Activated naive CD8-positive, alpha-beta T cell treated with anti-CD3 and anti-CD28 coated beads, Interleukin-2, amount 50 U/mL, for 24 hours (primary cell): ENCODE measurements at regions not wholly inside any gene's neighbourhood (a gene's known extent, or its start where the extent isn't known, plus 50 kb on each side); places are given as distances from the start of the nearest gene placed in this dataset.
"Not testable (repeated sequence)": the region's sequence is repeated elsewhere in the genome, so short reads cannot be mapped to it uniquely, and the experiment has no call there.

ENCODE experiments used
- ATAC-seq: fragments of 150-1000 bp; cut with Tn5 transposase; one replicate; pipeline ENCODE4 v1.10.0; 2021
- DNase-seq: peaks from one replicate; pipeline ENCODE4 v3.0.0; 2021
- H3K27ac Mint-ChIP-seq: one replicate; pipeline ENCODE4 v1.8.0; 2021; ENCODE audit warnings: mild to moderate bottlenecking, mixed read lengths
- H3K27me3 Mint-ChIP-seq: one replicate; pipeline ENCODE4 v1.8.0; 2021; ENCODE audit warnings: mixed read lengths
- H3K36me3 Mint-ChIP-seq: one replicate; pipeline ENCODE4 v1.8.0; 2021; ENCODE audit warnings: low read depth, mixed read lengths
- H3K4me1 Mint-ChIP-seq: one replicate; pipeline ENCODE4 v1.8.0; 2021; ENCODE audit warnings: mixed read lengths
- H3K4me3 Mint-ChIP-seq: one replicate; pipeline ENCODE4 v1.8.0; 2021; ENCODE audit warnings: mild to moderate bottlenecking, moderate library complexity, mixed read lengths
- H3K9me3 Mint-ChIP-seq: one replicate; pipeline ENCODE4 v1.8.0; 2021; ENCODE audit warnings: mixed read lengths

- Mint-ChIP-seq H3K36me3 (no peaks in the 10 kb centered on the region), H3K27ac (no peak overlapping the region), H3K4me1 (no peaks in the 10 kb centered on the region), H3K9me3 (no peaks in the 10 kb centered on the region), H3K4me3 (no peak overlapping the region), H3K27me3 (no peaks in the 10 kb centered on the region)
- no peak for ATAC-seq
- DNase-seq: no peak
Measured at GRCh38 chrX:65910899-65911298, 129.0 kb downstream of the VSIG4 start.

DNA sequence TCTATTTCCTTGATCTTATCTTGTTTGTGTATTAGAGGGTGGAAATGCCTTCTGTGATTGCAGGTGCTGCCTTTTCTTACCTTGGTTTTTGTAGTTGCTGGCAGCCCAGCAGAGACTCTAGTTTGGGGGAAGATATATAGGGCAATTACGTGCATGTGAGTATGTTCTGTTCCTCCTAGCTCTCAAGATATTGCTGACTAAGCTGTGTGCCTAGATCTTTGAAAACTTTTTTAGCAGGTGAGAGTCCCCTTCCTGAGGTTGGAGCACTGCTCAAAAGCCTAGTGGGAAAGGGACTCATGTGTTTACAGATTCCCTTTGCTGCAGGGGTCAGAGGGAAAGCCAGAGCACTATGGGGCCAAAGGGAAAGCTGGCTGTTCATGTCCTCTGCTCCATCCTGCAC is 136.1 kb downstream of the VSIG4 start:
- H3K4me1 Mint-ChIP-seq: peaks cover 8% of the 10 kb centered on the region
- DNase-seq (no peak), ATAC-seq (no peak)
- H3K36me3 Mint-ChIP-seq: no peaks in the 10 kb centered on the region
- H3K4me3 Mint-ChIP-seq: no peak overlapping the region
- H3K27me3 Mint-ChIP-seq: no peaks in the 10 kb centered on the region
- H3K9me3 Mint-ChIP-seq: peaks cover under 1% of the 10 kb centered on the region
- H3K27ac Mint-ChIP-seq: no peak overlapping the region

GRCh38 chrX:65902011-65902410 is 137.9 kb downstream of the VSIG4 start:
- no peak for ATAC-seq
- H3K4me1 Mint-ChIP-seq: peaks cover 8% of the 10 kb centered on the region
- no peaks in the 10 kb centered on the region for H3K36me3 Mint-ChIP-seq
- DNase-seq: no peak
- H3K27ac Mint-ChIP-seq: no peak overlapping the region
- peaks cover 3% of the 10 kb centered on the region for H3K9me3 Mint-ChIP-seq
- no peaks in the 10 kb centered on the region for H3K27me3 Mint-ChIP-seq
- H3K4me3 Mint-ChIP-seq: no peak overlapping the region

DNA sequence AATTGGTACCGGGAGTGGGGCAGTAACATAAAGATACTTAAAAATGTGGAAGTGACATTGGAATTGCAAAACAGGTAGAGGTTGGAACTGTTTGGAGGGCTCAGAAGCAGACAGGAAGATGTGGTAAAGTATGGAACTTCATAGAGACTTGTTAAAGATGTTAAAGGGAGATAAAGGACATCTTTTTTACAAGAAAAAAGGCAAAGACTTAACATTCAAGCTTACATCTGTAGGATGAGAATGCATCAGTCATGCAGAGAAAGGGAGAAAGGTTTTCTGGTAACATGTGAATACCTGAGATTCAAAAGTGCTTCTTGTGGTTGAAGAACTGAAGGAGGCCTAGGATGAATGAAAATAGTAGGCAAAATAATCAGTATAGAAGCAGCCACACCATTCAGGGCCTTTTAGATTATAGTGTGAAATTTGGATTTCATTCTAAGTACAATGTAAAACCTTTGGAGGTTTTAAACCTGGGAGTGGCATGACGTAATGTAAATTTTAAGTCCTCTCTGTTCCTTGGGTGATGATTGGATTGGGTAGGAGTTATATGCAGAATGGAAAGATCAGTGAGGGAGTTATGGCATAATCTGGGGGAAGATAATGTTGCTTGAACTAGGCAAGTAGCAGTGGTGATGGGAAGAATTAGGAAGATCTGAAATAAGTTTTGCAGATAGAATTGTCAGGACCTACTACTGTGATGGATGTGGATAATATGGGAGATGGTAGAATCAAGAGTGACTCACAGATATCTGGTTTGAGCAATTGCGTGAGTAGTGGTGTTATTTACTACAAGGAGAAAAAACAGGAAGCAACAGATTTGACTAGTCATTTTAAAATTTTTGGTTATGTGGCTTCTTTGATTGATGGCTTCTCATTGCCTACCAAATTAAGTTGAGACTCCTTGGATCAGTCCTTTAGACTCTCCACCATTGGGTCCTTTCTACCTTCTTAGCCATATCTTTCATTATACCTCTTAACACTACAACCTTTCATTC is 138.7 kb downstream of the VSIG4 start:
- no peak for ATAC-seq
- Mint-ChIP-seq H3K4me1 (peaks cover 8% of the 10 kb centered on the region), H3K27me3 (no peaks in the 10 kb centered on the region), H3K36me3 (no peaks in the 10 kb centered on the region), H3K9me3 (peaks cover 3% of the 10 kb centered on the region), H3K4me3 (no peak overlapping the region), H3K27ac (no peak overlapping the region)
- no peak for DNase-seq

DNA sequence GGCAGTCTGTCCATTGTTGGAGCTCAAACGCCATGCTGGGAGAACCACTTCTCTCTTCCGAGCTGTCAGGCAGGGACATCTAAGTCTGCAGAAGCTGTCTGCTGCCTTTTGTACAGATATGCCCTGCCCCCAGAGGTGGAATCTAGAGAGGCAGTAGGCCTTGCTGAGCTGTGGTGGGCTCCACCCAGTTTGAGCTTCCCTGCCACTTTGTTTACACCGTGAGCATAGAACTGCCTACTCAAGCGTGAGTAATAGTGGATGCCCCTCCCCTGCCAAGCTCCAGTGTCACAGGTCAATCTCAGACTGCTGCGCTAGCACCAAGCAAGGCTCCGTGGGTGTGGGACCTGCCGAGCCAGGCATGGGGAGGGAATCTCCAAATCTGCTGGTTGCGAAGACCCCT is 145.7 kb downstream of the VSIG4 start:
- Mint-ChIP-seq H3K36me3 (no peaks in the 10 kb centered on the region), H3K4me3 (no peak overlapping the region), H3K4me1 (peaks cover 34% of the 10 kb centered on the region), H3K27ac (no peak overlapping the region), H3K27me3 (no peaks in the 10 kb centered on the region), H3K9me3 (peaks cover 8% of the 10 kb centered on the region)
- no peak for ATAC-seq
- peak; percentile 5 for DNase-seq

GRCh38 chrX:65891817-65892216 is 148.1 kb downstream of the VSIG4 start:
- DNase-seq, H3K27me3 Mint-ChIP-seq, ATAC-seq, H3K9me3 Mint-ChIP-seq, H3K36me3 Mint-ChIP-seq: not testable (repeated sequence)
- peaks cover 34% of the 10 kb centered on the region for H3K4me1 Mint-ChIP-seq
- peak overlapping the region; percentile 5 for H3K4me3 Mint-ChIP-seq
- H3K27ac Mint-ChIP-seq: peak overlapping the region; percentile 18

DNA sequence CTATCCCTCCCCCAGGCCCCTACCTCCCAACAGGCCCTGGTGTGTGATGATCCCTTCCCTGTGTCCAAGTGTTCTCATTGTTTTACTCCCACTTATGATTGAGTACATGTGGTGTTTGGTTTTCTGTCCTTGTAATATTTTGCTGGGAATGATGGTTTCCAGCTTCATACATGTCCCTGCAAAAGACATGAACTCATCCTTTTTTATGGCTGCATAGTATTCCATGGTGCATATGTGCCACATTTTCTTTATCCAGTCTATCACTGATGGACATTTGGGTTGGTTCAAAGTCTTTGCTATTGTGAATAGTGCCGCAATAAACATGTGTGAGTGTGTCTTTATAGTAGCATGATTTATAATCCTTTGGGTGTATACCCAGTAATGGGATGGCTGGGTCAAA is 151.7 kb downstream of the VSIG4 start:
- not testable (repeated sequence) for H3K9me3 Mint-ChIP-seq, ATAC-seq, DNase-seq, H3K27me3 Mint-ChIP-seq, H3K36me3 Mint-ChIP-seq, H3K27ac Mint-ChIP-seq, H3K4me3 Mint-ChIP-seq
- peaks cover 25% of the 10 kb centered on the region for H3K4me1 Mint-ChIP-seq

DNA sequence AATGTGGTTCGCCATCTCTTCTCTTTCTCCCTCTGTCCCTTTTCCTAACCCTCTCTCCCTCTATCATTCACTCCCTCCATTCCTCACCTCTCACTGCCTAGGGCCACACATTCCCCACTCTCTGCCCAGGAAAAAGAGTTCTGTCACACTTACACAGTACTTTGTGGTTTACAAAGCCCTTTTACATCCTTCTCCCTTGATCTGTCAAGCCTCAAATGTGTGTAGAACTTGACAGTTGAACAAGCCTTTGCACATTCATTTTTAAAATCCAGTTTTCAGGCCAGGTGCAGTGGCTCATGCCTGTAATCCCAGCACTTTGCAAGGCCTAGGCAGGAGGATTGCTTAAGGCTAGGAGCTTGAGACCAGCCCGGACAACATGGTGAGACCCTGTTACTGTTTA is 156.3 kb downstream of the VSIG4 start:
- Mint-ChIP-seq H3K4me3 (no peak overlapping the region), H3K27me3 (no peaks in the 10 kb centered on the region), H3K9me3 (no peaks in the 10 kb centered on the region), H3K36me3 (no peaks in the 10 kb centered on the region), H3K27ac (no peak overlapping the region), H3K4me1 (peaks cover 15% of the 10 kb centered on the region)
- ATAC-seq (no peak), DNase-seq (no peak)

DNA sequence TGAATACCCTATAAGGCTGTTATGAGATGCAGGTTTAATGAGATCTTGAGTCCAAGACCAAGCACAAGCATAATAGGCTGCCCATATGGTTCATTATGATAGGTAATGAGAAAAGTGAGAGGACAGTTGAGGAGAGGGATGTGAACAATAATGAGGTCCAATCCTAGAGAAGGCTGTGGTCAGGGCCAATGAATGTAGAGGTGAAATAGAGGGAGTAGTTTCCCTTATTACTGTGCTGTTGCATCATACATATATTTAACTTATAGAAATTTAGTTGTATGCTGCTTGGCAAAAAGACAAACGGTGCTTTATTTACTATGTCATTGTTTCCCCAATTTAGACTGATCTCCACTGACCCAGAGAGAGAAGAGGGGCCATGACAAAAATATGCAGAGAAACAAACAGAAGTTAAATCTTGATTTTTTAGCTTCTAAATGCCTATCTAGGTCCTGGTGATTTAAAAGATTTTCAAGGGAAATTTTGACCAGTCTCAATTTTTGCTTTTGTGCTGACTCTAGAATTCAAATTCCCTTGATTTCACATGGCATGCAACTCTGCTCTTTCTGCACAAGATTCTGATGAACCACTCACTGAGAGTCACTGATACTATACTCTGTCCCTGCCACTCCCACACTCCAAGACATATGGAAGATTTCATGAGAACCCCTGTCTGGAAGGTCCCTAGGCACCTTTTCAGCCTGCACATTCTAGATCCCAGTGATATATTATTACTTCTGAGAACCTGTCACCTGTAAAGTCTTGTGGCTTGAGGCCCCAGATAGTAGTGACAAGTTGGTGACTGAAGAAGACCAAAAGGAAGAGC is 159.7 kb downstream of the VSIG4 start:
- H3K36me3 Mint-ChIP-seq: no peaks in the 10 kb centered on the region

GRCh38 chrX:65878456-65878855 is 161.4 kb downstream of the VSIG4 start:
- peaks cover 21% of the 10 kb centered on the region for H3K4me1 Mint-ChIP-seq
- peak overlapping the region; percentile 82 for H3K27ac Mint-ChIP-seq
- ATAC-seq: no peak
- H3K27me3 Mint-ChIP-seq: no peaks in the 10 kb centered on the region
- no peak for DNase-seq
- H3K36me3 Mint-ChIP-seq: no peaks in the 10 kb centered on the region
- H3K9me3 Mint-ChIP-seq: no peaks in the 10 kb centered on the region
- no peak overlapping the region for H3K4me3 Mint-ChIP-seq

More for the DNA sequence above, 159.7 kb downstream of the VSIG4 start:
- Mint-ChIP-seq H3K4me3 (no peak overlapping the region), H3K27ac (no peak overlapping the region), H3K27me3 (no peaks in the 10 kb centered on the region), H3K9me3 (no peaks in the 10 kb centered on the region), H3K4me1 (peaks cover 25% of the 10 kb centered on the region)
- DNase-seq: no peak
- no peak for ATAC-seq

- H3K36me3 Mint-ChIP-seq: no peaks in the 10 kb centered on the region
- H3K4me3 Mint-ChIP-seq: no peak overlapping the region
- H3K27ac Mint-ChIP-seq: no peak overlapping the region
- H3K27me3 Mint-ChIP-seq: no peaks in the 10 kb centered on the region
- no peak for DNase-seq
- H3K9me3 Mint-ChIP-seq: no peaks in the 10 kb centered on the region
- peak; percentile 63 for ATAC-seq
- peaks cover 18% of the 10 kb centered on the region for H3K4me1 Mint-ChIP-seq
Measured at GRCh38 chrX:65877953-65878352, 161.9 kb downstream of the VSIG4 start.

- H3K36me3 Mint-ChIP-seq, H3K9me3 Mint-ChIP-seq, H3K27me3 Mint-ChIP-seq, H3K4me3 Mint-ChIP-seq, H3K27ac Mint-ChIP-seq, DNase-seq, ATAC-seq: not testable (repeated sequence)
- H3K4me1 Mint-ChIP-seq: peaks cover 17% of the 10 kb centered on the region
Measured at GRCh38 chrX:65875614-65876013, 164.3 kb downstream of the VSIG4 start.

DNA sequence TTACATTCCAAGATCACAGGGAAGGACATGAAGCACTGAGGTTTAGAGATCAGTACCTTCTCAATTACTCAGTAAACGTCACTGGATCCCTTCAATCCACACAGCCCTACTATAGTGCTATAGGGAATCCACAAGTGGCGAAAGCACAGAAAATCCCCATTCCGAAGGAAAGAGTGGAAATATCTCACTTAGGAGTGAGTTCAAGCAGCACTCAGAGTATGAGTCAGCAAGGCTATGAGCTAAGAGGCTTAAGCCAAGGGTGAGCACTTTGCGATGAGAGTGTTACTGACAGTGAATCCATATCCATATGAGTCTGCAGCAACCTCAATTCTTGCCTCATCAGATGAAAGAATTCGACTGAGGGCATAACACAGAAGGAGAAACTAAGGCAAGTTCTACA is 165.1 kb downstream of the VSIG4 start:
- Mint-ChIP-seq H3K36me3 (no peaks in the 10 kb centered on the region), H3K27me3 (no peaks in the 10 kb centered on the region), H3K27ac (no peak overlapping the region), H3K4me1 (peaks cover 13% of the 10 kb centered on the region), H3K4me3 (no peak overlapping the region), H3K9me3 (no peaks in the 10 kb centered on the region)
- DNase-seq (no peak), ATAC-seq (no peak)

- Mint-ChIP-seq H3K9me3 (no peaks in the 10 kb centered on the region), H3K36me3 (no peaks in the 10 kb centered on the region), H3K27ac (no peak overlapping the region), H3K27me3 (no peaks in the 10 kb centered on the region), H3K4me1 (peaks cover 13% of the 10 kb centered on the region), H3K4me3 (no peak overlapping the region)
- no peak for DNase-seq
- ATAC-seq: no peak
Measured at GRCh38 chrX:65874110-65874509, 165.8 kb downstream of the VSIG4 start.

GRCh38 chrX:65873385-65873784 is 166.5 kb downstream of the VSIG4 start:
- ATAC-seq (no peak), DNase-seq (no peak)
- H3K9me3 Mint-ChIP-seq: no peaks in the 10 kb centered on the region
- no peak overlapping the region for H3K27ac Mint-ChIP-seq
- H3K4me3 Mint-ChIP-seq: no peak overlapping the region
- peaks cover 8% of the 10 kb centered on the region for H3K4me1 Mint-ChIP-seq
- no peaks in the 10 kb centered on the region for H3K36me3 Mint-ChIP-seq
- no peaks in the 10 kb centered on the region for H3K27me3 Mint-ChIP-seq
